Ascending aorta (tissue), 2 donors: ENCODE measurements at regions not wholly inside any gene's neighbourhood (a gene's known extent, or its start where the extent isn't known, plus 50 kb on each side); places are given as distances from the start of the nearest gene placed in this dataset.

Source experiments
- DNase-seq, 2 donors: peaks; one replicate each; pipeline ENCODE4 v3.0.0-alpha.2; 2019; ENCODE audit warnings: low spot score in 2 of 2
- H3K27ac ChIP-seq, 2 donors: fragments of 200-600 bp; sonication (generic); one replicate each; pipeline ENCODE4 v1.5.1; 2016 to 2017; ENCODE audit warnings: mild to moderate bottlenecking in 1 of 2
- H3K27me3 ChIP-seq: fragments of 200-600 bp; sonication (generic); one replicate; pipeline ENCODE4 v1.5.1; 2017
- H3K36me3 ChIP-seq, 2 donors: fragments of 200-600 bp; sonication (generic); one replicate each; pipeline ENCODE4 v1.5.1; 2016
- H3K4me1 ChIP-seq, 2 donors: fragments of 200-600 bp; sonication (generic); one replicate each; pipeline ENCODE4 v1.5.1; 2016 to 2017; ENCODE audit warnings: mild to moderate bottlenecking in 1 of 2
- H3K4me3 ChIP-seq, 2 donors: fragments of 200-600 bp; sonication (generic); one replicate each; pipeline ENCODE4 v1.5.1; 2016 to 2017; ENCODE audit warnings: mild to moderate bottlenecking in 1 of 2
- H3K9me3 ChIP-seq, 2 donors: fragments of 200-600 bp; sonication (generic); one replicate each; pipeline ENCODE4 v1.5.1; 2016
- intact Hi-C: fragments of 100-400 bp; cut with DNase I; formaldehyde crosslinking; loops from one replicate; pipeline ENCODE4 v1.15.1; 2023
- TF ChIP-seq, protein P1 (sequence below), 3 experiments: fragments of 200-600 bp in 2 of 3; fragments of 450-650 bp in 1 of 3; sonication (generic) in 2 of 3; IDR thresholded peaks; one replicate each; pipeline ENCODE4 v1.5.1; 2016 to 2019; ENCODE audit warnings: antibody characterized with exemption in 3 of 3, mild to moderate bottlenecking in 1 of 3, moderate library complexity in 1 of 3

DNA sequence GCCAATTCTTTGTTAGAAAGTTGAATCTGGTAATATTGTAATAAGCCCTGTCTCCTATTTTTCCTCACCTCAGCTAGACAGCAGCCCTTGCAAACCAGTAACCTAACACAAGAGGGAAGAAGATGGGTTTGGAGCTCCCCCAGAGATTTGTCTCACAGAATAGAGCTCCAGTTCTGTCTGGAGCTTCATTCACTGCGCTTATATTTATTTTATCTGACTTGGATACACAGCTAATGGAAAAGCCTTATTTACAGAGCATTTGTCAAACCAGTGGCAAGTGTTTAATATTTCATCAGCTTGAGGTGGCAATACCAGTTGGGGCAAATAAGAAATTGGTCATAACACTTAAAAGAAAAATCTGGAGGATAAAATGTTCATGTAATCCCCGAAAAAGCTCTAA lies 1094.0 kb downstream of the FSCB start:
- Histone ChIP-seq H3K9me3 (no peaks in the 10 kb centered on the region), H3K36me3 (no peaks in the 10 kb centered on the region), H3K27ac (no peak overlapping the region), H3K27me3 (no peaks in the 10 kb centered on the region), H3K4me1 (no peaks in the 10 kb centered on the region), H3K4me3 (no peak overlapping the region)
- no peak for DNase-seq
- TF ChIP-seq, protein P1, sequence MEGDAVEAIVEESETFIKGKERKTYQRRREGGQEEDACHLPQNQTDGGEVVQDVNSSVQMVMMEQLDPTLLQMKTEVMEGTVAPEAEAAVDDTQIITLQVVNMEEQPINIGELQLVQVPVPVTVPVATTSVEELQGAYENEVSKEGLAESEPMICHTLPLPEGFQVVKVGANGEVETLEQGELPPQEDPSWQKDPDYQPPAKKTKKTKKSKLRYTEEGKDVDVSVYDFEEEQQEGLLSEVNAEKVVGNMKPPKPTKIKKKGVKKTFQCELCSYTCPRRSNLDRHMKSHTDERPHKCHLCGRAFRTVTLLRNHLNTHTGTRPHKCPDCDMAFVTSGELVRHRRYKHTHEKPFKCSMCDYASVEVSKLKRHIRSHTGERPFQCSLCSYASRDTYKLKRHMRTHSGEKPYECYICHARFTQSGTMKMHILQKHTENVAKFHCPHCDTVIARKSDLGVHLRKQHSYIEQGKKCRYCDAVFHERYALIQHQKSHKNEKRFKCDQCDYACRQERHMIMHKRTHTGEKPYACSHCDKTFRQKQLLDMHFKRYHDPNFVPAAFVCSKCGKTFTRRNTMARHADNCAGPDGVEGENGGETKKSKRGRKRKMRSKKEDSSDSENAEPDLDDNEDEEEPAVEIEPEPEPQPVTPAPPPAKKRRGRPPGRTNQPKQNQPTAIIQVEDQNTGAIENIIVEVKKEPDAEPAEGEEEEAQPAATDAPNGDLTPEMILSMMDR (IDR thresholded peaks at IDR 0.05): no peak
- intact Hi-C loops: no loop called here

- Histone ChIP-seq H3K27me3 (no peaks in the 10 kb centered on the region), H3K36me3 (no peaks in the 10 kb centered on the region), H3K4me3 (no peak overlapping the region), H3K4me1 (no peaks in the 10 kb centered on the region), H3K9me3 (no peaks in the 10 kb centered on the region), H3K27ac (no peak overlapping the region)
- no peak for DNase-seq
- intact Hi-C loops: no loop called here
- TF ChIP-seq, protein P1 (IDR thresholded peaks at IDR 0.05): no peak
Observed at GRCh38 chr14:43411841-43412240, 1095.2 kb downstream of the FSCB start.

- TF ChIP-seq, protein P1 (IDR thresholded peaks at IDR 0.05): no peak
- Histone ChIP-seq H3K4me3 (no peak overlapping the region), H3K36me3 (no peaks in the 10 kb centered on the region), H3K9me3 (no peaks in the 10 kb centered on the region), H3K4me1 (no peaks in the 10 kb centered on the region), H3K27ac (no peak overlapping the region), H3K27me3 (no peaks in the 10 kb centered on the region)
- intact Hi-C loops: no loop called here
- no peak for DNase-seq
Observed at GRCh38 chr14:43410631-43411030, 1096.5 kb downstream of the FSCB start.

DNA sequence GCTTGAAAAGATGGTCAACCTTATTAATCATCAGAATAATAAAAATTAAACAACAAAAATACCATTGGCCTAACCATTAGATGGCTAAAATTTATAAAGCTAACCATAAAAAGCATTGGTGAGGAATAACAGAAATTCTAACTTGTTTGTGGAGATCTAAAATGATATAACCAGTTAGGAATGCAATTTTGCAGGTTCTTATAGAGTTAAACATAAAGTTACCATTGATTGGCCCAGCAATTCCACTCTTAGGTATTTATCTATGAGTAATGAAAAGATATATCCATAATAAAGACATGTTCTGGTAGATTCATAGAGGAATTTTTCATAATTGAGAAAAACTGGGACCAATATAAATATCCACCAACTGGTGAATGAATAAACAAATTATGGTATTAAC lies 1098.6 kb downstream of the FSCB start:
- Histone ChIP-seq H3K27me3 (no peaks in the 10 kb centered on the region), H3K27ac (no peak overlapping the region), H3K4me3 (no peak overlapping the region), H3K36me3 (no peaks in the 10 kb centered on the region), H3K4me1 (no peaks in the 10 kb centered on the region), H3K9me3 (no peaks in the 10 kb centered on the region)
- intact Hi-C loops: no loop called here
- TF ChIP-seq, protein P1 (IDR thresholded peaks at IDR 0.05): no peak
- no peak for DNase-seq

GRCh38 chr14:43407706-43408105 lies 1099.4 kb downstream of the FSCB start:
- Histone ChIP-seq H3K27ac (no peak overlapping the region), H3K36me3 (no peaks in the 10 kb centered on the region), H3K4me3 (no peak overlapping the region), H3K4me1 (no peaks in the 10 kb centered on the region), H3K27me3 (no peaks in the 10 kb centered on the region), H3K9me3 (no peaks in the 10 kb centered on the region)
- DNase-seq: no peak
- TF ChIP-seq, protein P1 (IDR thresholded peaks at IDR 0.05): no peak
- intact Hi-C loops: no loop called here

- H3K4me1 ChIP-seq: no peaks in the 10 kb centered on the region
- no peak overlapping the region for H3K27ac ChIP-seq
- TF ChIP-seq, protein P1 (IDR thresholded peaks at IDR 0.05): no peak
- intact Hi-C loops: no loop called here
- H3K4me3 ChIP-seq: no peak overlapping the region
- H3K9me3 ChIP-seq: no peaks in the 10 kb centered on the region
- H3K36me3 ChIP-seq: no peaks in the 10 kb centered on the region
- no peak for DNase-seq
- H3K27me3 ChIP-seq: no peaks in the 10 kb centered on the region
Observed at GRCh38 chr14:43406931-43407330, 1100.2 kb downstream of the FSCB start.
